CD4-positive, alpha-beta T cell treated with Interleukin-4 for 4 hours (primary cell): ENCODE measurements at regions not wholly inside any gene's neighbourhood (a gene's known extent, or its start where the extent isn't known, plus 50 kb on each side); places are given as distances from the start of the nearest gene placed in this dataset.
"Not testable (repeated sequence)": the region's sequence is repeated elsewhere in the genome, so short reads cannot be mapped to it uniquely, and the experiment has no call there.

ENCODE experiments used
- DNase-seq: peaks from one replicate; pipeline ENCODE4 v3.0.0-alpha.2; 2020

GRCh38 chr1:90864681-90865080 lies 147.6 kb upstream of the BARHL2 start:
- no peak for DNase-seq

- DNase-seq: no peak
These were observed 145.7 kb upstream of the BARHL2 start for GRCh38 chr1:90862782-90863181.

- not testable (repeated sequence) for DNase-seq
These were observed 144.3 kb upstream of the BARHL2 start for GRCh38 chr1:90861421-90861820.

- no peak for DNase-seq
These were observed 139.4 kb upstream of the BARHL2 start for GRCh38 chr1:90856463-90857007.

GRCh38 chr1:90854397-90854924 lies 137.4 kb upstream of the BARHL2 start:
- DNase-seq: no peak

- DNase-seq: no peak
These were observed 134.6 kb upstream of the BARHL2 start for GRCh38 chr1:90851711-90852050.

GRCh38 chr1:90850898-90851710 lies 134.0 kb upstream of the BARHL2 start:
- DNase-seq: peak; percentile 61

- no peak for DNase-seq
These were observed 133.2 kb upstream of the BARHL2 start for GRCh38 chr1:90850181-90850897.

- no peak for DNase-seq
These were observed 124.4 kb upstream of the BARHL2 start for GRCh38 chr1:90841473-90841872.

- no peak for DNase-seq
These were observed 123.2 kb upstream of the BARHL2 start for GRCh38 chr1:90840352-90840751.

- no peak for DNase-seq
These were observed 122.2 kb upstream of the BARHL2 start for GRCh38 chr1:90839323-90839722.

- DNase-seq: no peak
These were observed 121.6 kb upstream of the BARHL2 start for GRCh38 chr1:90838720-90839119.

GRCh38 chr1:90837420-90837819 lies 120.3 kb upstream of the BARHL2 start:
- DNase-seq: no peak

- DNase-seq: no peak
These were observed 119.2 kb upstream of the BARHL2 start for GRCh38 chr1:90836345-90836679.

GRCh38 chr1:90835661-90836344 lies 118.7 kb upstream of the BARHL2 start:
- no peak for DNase-seq

GRCh38 chr1:90834886-90835660 lies 118.0 kb upstream of the BARHL2 start:
- DNase-seq: no peak

GRCh38 chr1:90834354-90834885 lies 117.3 kb upstream of the BARHL2 start:
- DNase-seq: no peak

- DNase-seq: no peak
These were observed 116.5 kb upstream of the BARHL2 start for GRCh38 chr1:90833466-90834110.

GRCh38 chr1:90831910-90832309 lies 114.8 kb upstream of the BARHL2 start:
- DNase-seq: no peak

- DNase-seq: no peak
These were observed 109.7 kb upstream of the BARHL2 start for GRCh38 chr1:90826834-90827233.

- no peak for DNase-seq
These were observed 108.9 kb upstream of the BARHL2 start for GRCh38 chr1:90826024-90826423.

- no peak for DNase-seq
These were observed 107.4 kb upstream of the BARHL2 start for GRCh38 chr1:90824551-90824950.
